WTC11 (cell line): ENCODE measurements at regions not wholly inside any gene's neighbourhood (a gene's known extent, or its start where the extent isn't known, plus 50 kb on each side); places are given as distances from the start of the nearest gene placed in this dataset.
"Not testable (repeated sequence)": the region's sequence is repeated elsewhere in the genome, so short reads cannot be mapped to it uniquely, and the experiment has no call there.

Experiments
- EMX1 ChIP-seq: fragments of 250-450 bp; sonication (Bioruptor Pico); IDR thresholded peaks from 2 replicates; pipeline ENCODE4 v1.8.0; 2021; ENCODE audit warnings: mild to moderate bottlenecking
- ESRRA ChIP-seq: sonication (generic); formaldehyde crosslinking; IDR thresholded peaks from 2 replicates; pipeline ENCODE4 v1.8.1; 2022; ENCODE audit warnings: mild to moderate bottlenecking, missing genetic modification reagents, borderline replicate concordance
- FOXJ3 ChIP-seq: sonication (generic); formaldehyde crosslinking; IDR thresholded peaks from 2 replicates; pipeline ENCODE4 v1.9.0; 2021; ENCODE audit warnings: missing genetic modification reagents, mild to moderate bottlenecking, borderline replicate concordance
- NFATC4 ChIP-seq: fragments of 250-450 bp; sonication (Bioruptor Pico); IDR thresholded peaks from 2 replicates; pipeline ENCODE4 v1.9.0; 2021; ENCODE audit warnings: mild to moderate bottlenecking
- NFYB ChIP-seq: sonication (generic); formaldehyde crosslinking; conservative IDR thresholded peaks from 2 replicates; pipeline ENCODE4 v1.8.0; 2022; ENCODE audit warnings: low read depth, missing genetic modification reagents
- NR1H2 ChIP-seq: sonication (generic); formaldehyde crosslinking; IDR thresholded peaks from 2 replicates; pipeline ENCODE4 v1.9.0; 2021; ENCODE audit warnings: mild to moderate bottlenecking, moderate library complexity, missing genetic modification reagents
- NR3C1 ChIP-seq: sonication (generic); formaldehyde crosslinking; conservative IDR thresholded peaks from 2 replicates; pipeline ENCODE4 v1.8.1; 2023; ENCODE audit warnings: low read depth, mild to moderate bottlenecking, missing genetic modification reagents
- SP1 ChIP-seq: sonication (generic); formaldehyde crosslinking; conservative IDR thresholded peaks from 2 replicates; pipeline ENCODE4 v1.8.1; 2022; ENCODE audit warnings: missing genetic modification reagents
- TCF7 ChIP-seq: sonication (generic); formaldehyde crosslinking; IDR thresholded peaks from 2 replicates; pipeline ENCODE4 v1.8.0; 2022; ENCODE audit warnings: mild to moderate bottlenecking, low read depth, missing genetic modification reagents, moderate library complexity
- ZNF121 ChIP-seq: sonication (generic); formaldehyde crosslinking; IDR thresholded peaks from 2 replicates; pipeline ENCODE4 v1.8.0; 2023; ENCODE audit warnings: missing genetic modification reagents
- TF ChIP-seq, protein P1 (sequence below): fragments of 200-600 bp; IDR thresholded peaks from 2 replicates; pipeline ENCODE4 v1.8.0; 2022; ENCODE audit warnings: antibody characterized with exemption
- TF ChIP-seq, protein P2 (sequence below): sonication (generic); formaldehyde crosslinking; IDR thresholded peaks from 2 replicates; pipeline ENCODE4 v1.8.0; 2022; ENCODE audit warnings: mild to moderate bottlenecking, missing genetic modification reagents

GRCh38 chr20:30875868-30876267 lies 381.6 kb upstream of the DEFB115 start:
- not testable (repeated sequence) for TF ChIP-seq ESRRA (CRISPR knock-in tag); SP1 (CRISPR knock-in tag); TCF7; NR3C1; EMX1 (CRISPR knock-in tag); ZNF121 (CRISPR knock-in tag); NR1H2 (CRISPR knock-in tag); FOXJ3 (CRISPR knock-in tag); NFATC4; NFYB
- TF ChIP-seq, protein P1, sequence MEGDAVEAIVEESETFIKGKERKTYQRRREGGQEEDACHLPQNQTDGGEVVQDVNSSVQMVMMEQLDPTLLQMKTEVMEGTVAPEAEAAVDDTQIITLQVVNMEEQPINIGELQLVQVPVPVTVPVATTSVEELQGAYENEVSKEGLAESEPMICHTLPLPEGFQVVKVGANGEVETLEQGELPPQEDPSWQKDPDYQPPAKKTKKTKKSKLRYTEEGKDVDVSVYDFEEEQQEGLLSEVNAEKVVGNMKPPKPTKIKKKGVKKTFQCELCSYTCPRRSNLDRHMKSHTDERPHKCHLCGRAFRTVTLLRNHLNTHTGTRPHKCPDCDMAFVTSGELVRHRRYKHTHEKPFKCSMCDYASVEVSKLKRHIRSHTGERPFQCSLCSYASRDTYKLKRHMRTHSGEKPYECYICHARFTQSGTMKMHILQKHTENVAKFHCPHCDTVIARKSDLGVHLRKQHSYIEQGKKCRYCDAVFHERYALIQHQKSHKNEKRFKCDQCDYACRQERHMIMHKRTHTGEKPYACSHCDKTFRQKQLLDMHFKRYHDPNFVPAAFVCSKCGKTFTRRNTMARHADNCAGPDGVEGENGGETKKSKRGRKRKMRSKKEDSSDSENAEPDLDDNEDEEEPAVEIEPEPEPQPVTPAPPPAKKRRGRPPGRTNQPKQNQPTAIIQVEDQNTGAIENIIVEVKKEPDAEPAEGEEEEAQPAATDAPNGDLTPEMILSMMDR = not testable (repeated sequence)
- TF ChIP-seq, protein P2, sequence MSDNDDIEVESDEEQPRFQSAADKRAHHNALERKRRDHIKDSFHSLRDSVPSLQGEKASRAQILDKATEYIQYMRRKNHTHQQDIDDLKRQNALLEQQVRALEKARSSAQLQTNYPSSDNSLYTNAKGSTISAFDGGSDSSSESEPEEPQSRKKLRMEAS = not testable (repeated sequence)
